VCaP (cell line): ENCODE measurements at regions not wholly inside any gene's neighbourhood (a gene's known extent, or its start where the extent isn't known, plus 50 kb on each side); places are given as distances from the start of the nearest gene placed in this dataset.

ENCODE experiments used
- H3K27ac ChIP-seq: fragments of 450-650 bp; 2 replicates; pipeline ENCODE4 v1.5.1; 2017
- TF ChIP-seq, protein P1 (sequence below): fragments of 450-650 bp; conservative IDR thresholded peaks from 2 replicates; pipeline ENCODE4 v1.5.1; 2017; ENCODE audit warnings: mild to moderate bottlenecking, moderate library complexity

DNA sequence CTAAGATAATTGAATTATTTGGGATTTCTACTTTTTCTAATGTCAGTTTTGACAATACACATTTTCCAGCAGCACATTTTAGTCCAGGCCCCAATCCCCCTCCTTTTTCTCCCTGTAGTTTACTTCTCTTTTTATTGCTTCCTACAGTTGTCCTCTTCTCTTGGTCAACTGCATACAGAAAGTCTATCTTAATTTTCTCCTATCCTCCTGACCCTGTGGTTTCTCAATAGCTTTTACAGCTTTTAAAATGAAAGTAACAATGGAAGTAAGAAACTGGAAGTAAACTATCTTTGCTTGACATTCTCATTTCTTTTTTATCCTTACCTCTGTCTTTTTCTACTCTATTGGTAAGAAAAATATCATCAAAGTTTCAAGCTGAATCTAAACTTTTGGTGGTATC lies 106.5 kb upstream of the OXGR1 start:
- H3K27ac ChIP-seq = no peak overlapping the region
- TF ChIP-seq, protein P1, sequence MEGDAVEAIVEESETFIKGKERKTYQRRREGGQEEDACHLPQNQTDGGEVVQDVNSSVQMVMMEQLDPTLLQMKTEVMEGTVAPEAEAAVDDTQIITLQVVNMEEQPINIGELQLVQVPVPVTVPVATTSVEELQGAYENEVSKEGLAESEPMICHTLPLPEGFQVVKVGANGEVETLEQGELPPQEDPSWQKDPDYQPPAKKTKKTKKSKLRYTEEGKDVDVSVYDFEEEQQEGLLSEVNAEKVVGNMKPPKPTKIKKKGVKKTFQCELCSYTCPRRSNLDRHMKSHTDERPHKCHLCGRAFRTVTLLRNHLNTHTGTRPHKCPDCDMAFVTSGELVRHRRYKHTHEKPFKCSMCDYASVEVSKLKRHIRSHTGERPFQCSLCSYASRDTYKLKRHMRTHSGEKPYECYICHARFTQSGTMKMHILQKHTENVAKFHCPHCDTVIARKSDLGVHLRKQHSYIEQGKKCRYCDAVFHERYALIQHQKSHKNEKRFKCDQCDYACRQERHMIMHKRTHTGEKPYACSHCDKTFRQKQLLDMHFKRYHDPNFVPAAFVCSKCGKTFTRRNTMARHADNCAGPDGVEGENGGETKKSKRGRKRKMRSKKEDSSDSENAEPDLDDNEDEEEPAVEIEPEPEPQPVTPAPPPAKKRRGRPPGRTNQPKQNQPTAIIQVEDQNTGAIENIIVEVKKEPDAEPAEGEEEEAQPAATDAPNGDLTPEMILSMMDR = no peak

DNA sequence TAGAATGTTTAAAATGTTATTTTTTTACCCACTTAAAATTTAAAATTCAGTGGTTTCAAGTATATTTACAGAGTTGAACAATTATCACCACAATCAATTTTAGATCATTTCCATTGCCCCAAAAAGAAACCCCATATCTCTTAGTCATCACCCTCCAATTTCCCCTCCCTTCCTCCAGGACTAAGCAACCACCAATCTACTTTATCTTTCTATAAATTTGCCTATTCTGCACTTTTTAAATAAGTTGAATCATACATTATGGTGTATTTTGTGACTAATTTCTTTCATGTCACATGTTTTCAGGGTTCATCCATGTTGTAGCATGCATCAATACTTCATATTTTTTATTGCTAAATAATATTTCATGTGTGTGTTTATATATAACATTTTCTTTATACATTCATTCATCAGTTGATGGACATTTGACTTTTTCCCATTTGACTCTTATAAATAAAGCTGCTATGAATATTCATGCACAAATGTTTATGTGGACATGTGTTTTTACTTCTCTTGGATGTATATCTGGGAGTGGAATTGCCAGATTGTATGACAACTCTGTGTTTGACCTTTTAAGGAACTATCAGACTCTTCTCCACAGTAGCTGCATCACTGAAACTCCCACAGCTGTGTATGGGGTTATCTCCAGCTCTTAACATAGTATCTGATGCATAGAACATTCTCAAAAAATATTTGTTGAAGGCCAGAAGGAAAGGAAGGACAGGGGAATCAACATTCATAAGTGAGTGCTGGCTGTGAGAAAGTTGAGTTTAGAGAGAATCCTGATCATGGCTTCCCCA lies 107.8 kb upstream of the OXGR1 start:
- TF ChIP-seq, protein P1 = no peak
- H3K27ac ChIP-seq = no peak overlapping the region

DNA sequence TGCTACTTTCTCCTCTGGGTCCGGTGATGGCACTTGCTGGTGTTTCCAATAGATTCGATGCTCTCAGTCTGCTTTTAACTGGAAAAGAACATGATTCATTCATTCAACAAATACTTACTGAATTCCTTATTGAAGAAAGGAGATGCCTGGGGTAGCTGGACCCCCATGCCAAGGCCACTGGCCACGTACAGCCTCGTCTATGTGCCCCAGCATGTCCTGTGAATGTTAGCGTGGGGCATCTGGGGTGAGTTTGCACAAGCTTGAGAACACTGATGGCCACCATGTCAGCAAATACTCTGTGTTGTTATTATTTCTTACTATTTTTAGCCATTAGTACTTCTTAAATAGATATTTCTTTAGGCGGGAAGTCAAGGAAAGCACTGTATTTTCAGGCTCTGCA lies 112.0 kb upstream of the OXGR1 start:
- TF ChIP-seq, protein P1 = no peak
- no peak overlapping the region for H3K27ac ChIP-seq

DNA sequence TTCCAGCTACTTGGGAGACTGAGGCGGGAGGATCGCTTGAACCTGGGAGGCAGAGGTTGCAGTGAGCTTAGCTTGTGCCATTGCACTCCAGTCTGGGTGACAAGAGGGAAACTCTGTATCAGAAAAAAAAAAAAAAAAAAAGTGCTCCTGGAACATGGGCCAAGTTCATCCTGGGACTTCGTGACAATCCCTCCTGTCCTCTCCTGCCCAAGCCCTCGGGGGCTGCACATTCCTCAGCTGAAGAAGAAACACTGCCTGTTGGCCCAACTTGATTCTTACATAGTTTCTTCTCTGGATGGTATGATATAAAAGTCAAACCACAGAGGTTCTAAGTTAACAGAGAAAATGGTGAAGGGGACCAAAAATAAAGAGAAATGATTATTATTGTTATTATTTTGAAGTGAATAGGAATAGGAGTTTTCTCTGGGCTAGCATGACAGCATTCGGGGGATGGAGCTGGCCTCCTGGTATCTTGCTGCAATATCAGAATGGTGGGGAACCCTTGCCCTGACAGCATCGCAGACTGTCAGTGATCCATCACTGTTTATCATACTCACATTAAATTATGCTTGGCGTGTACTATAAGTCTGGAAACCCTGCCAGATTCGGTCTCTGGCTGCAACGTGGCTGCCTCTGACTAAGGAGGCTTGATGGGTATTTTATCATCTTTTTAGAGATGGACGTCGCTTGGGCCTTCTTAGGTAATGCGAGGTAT lies 113.7 kb upstream of the OXGR1 start:
- H3K27ac ChIP-seq = no peak overlapping the region

DNA sequence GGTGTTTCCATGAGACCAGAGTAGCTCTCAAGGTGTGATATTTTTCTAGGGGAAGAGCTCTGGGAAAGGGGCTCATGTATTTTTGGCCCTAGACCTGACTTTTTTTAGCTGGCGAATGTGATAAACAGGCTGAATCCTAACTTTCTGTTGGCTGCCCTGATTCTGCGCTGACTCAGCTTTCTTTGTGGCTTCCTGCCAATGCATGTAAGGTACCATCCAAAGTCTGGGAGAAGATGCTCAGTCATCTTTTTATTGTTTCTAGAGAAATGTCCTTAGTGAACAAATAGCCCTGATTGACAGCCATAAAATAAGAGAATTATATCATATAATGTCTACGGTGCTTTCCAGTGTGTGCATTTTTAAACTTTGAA lies 113.6 kb upstream of the MBNL2 start:
- H3K27ac ChIP-seq = no peak overlapping the region
- TF ChIP-seq, protein P1 = no peak

More for the DNA sequence above, 113.7 kb upstream of the OXGR1 start:
- TF ChIP-seq, protein P1 = no peak

DNA sequence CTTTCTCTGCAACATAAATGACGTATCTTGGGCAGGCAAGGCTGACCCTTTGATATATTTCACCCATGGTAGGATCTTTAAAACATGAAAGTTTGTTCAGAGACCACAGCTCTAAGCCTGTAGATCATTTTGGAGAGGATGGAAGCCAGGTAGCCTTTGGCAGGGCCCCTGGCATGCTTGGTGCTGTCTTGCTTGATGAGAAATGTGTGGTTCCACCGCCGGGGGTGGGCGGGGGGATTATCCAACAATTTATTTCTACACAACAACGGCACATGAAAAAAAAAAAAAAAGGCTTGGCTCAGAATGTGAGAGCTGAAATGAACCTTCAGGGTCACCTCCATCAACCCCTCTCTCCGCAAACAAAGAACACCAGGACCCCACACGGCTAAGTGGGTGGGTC lies 112.9 kb upstream of the MBNL2 start:
- no peak overlapping the region for H3K27ac ChIP-seq
- TF ChIP-seq, protein P1 = no peak

DNA sequence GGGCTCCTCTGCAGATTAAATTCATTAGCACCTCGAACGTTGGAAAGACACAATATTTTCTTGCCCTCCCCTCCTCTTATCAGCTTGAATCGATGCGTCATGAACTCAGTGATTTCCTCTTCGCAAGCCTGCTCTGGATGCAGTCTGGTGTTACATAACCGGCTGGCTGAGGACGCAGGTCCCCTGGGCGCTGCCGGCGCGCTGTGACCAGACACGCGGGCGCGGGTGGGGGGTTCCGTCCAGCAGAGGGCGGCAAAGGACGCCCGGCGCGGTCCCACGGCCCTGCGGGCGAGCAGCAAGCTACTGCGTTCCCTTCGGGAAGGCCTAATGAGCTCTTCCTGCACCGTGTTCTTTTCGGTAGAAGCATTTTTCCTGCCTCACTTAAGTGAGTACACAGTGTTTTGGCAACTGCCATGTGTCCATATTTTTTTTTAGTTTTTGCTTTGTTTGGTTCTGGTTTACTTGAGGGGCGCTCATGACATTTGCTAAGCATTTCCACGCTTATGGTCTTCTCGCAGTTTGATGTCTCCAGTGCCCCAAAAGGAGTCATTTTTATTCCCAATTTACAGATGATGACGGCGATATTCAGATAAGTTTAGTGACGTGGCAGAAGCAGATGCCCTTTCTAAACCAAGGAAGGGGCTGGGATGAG lies 112.2 kb upstream of the MBNL2 start:
- no peak overlapping the region for H3K27ac ChIP-seq

More for the DNA sequence above, 112.2 kb upstream of the MBNL2 start:
- TF ChIP-seq, protein P1 = peak; percentile 99
